ENCODE measurements at regions not wholly inside any gene's neighbourhood (a gene's known extent, or its start where the extent isn't known, plus 50 kb on each side); places are given as distances from the start of the nearest gene placed in this dataset.

DNA sequence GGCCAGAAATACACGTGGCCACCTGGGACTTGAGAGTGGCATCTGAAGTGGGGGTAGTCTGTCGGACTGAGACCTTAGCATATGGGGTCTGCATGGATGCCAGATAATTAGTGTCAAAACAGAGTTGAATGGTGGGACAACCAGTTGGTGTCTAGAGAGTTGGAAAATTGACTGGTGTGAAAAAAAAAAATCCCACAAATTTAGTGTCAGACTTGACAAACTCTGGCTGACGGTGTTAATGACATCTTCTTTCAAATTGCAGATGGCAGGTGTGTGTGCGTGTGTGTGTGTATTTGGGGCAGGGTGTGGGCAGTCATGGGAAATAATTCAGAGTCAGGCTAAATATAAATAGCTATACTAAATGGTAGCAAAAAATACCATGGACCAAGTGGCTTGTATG, 365.4 kb upstream of the RGPD4 start:
- TF ChIP-seq POLR2A (IDR thresholded peaks at IDR 0.05) = no peak
- TF ChIP-seq, protein P1, sequence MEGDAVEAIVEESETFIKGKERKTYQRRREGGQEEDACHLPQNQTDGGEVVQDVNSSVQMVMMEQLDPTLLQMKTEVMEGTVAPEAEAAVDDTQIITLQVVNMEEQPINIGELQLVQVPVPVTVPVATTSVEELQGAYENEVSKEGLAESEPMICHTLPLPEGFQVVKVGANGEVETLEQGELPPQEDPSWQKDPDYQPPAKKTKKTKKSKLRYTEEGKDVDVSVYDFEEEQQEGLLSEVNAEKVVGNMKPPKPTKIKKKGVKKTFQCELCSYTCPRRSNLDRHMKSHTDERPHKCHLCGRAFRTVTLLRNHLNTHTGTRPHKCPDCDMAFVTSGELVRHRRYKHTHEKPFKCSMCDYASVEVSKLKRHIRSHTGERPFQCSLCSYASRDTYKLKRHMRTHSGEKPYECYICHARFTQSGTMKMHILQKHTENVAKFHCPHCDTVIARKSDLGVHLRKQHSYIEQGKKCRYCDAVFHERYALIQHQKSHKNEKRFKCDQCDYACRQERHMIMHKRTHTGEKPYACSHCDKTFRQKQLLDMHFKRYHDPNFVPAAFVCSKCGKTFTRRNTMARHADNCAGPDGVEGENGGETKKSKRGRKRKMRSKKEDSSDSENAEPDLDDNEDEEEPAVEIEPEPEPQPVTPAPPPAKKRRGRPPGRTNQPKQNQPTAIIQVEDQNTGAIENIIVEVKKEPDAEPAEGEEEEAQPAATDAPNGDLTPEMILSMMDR (IDR thresholded peaks at IDR 0.05) = no peak

Data from esophagus squamous epithelium (tissue), 4 donors.